ENCODE measurements at regions not wholly inside any gene's neighbourhood (a gene's known extent, or its start where the extent isn't known, plus 50 kb on each side); places are given as distances from the start of the nearest gene placed in this dataset.

GRCh38 chr1:219010720-219011119 is 163.0 kb upstream of the LYPLAL1 start:
- no peaks in the 10 kb centered on the region for H3K4me1 ChIP-seq
- peaks cover 7% of the 10 kb centered on the region for H3K9me3 ChIP-seq
- ATAC-seq (no peak), DNase-seq (no peak)
- H3K27ac ChIP-seq = no peak overlapping the region
- H3K27me3 ChIP-seq (ENCODE audit: low read depth) = no peaks in the 10 kb centered on the region
- no peaks in the 10 kb centered on the region for H3K36me3 ChIP-seq
- TF ChIP-seq CTCF (IDR thresholded peaks at IDR 0.05) = no peak
- no peak overlapping the region for H3K4me3 ChIP-seq
- intact Hi-C loops (cut with DNase I) = no loop called here

- no peak for ATAC-seq
Observed at GRCh38 chr1:219020386-219020785, 153.3 kb upstream of the LYPLAL1 start.

GRCh38 chr1:219020846-219021245 is 152.8 kb upstream of the LYPLAL1 start:
- DNase-seq (no peak), ATAC-seq (no peak)
- intact Hi-C loops (cut with DNase I) = no loop called here
- no peaks in the 10 kb centered on the region for H3K4me1 ChIP-seq
- no peaks in the 10 kb centered on the region for H3K9me3 ChIP-seq
- H3K27me3 ChIP-seq (ENCODE audit: low read depth) = no peaks in the 10 kb centered on the region
- H3K4me3 ChIP-seq = no peak overlapping the region
- TF ChIP-seq CTCF (IDR thresholded peaks at IDR 0.05) = no peak
- H3K36me3 ChIP-seq = no peaks in the 10 kb centered on the region
- H3K27ac ChIP-seq = no peak overlapping the region

More at GRCh38 chr1:219020386-219020785, 153.3 kb upstream of the LYPLAL1 start:
- intact Hi-C loops (cut with DNase I) = no loop called here
- Histone ChIP-seq H3K4me1 (no peaks in the 10 kb centered on the region), H3K27me3 (ENCODE audit: low read depth) (no peaks in the 10 kb centered on the region), H3K36me3 (no peaks in the 10 kb centered on the region), H3K9me3 (no peaks in the 10 kb centered on the region), H3K27ac (no peak overlapping the region), H3K4me3 (no peak overlapping the region)
- TF ChIP-seq CTCF (IDR thresholded peaks at IDR 0.05) = no peak
- no peak for DNase-seq

GRCh38 chr1:219027146-219027673 is 146.5 kb upstream of the LYPLAL1 start:
- no peaks in the 10 kb centered on the region for H3K36me3 ChIP-seq
- no peaks in the 10 kb centered on the region for H3K9me3 ChIP-seq
- intact Hi-C loops (cut with DNase I) = no loop called here
- H3K27ac ChIP-seq = no peak overlapping the region
- no peaks in the 10 kb centered on the region for H3K27me3 ChIP-seq (ENCODE audit: low read depth)
- ATAC-seq (no peak), DNase-seq (no peak)
- no peak overlapping the region for H3K4me3 ChIP-seq
- no peak for TF ChIP-seq CTCF (IDR thresholded peaks at IDR 0.05)
- no peaks in the 10 kb centered on the region for H3K4me1 ChIP-seq

GRCh38 chr1:219031809-219032208 is 141.9 kb upstream of the LYPLAL1 start:
- Histone ChIP-seq H3K4me3 (no peak overlapping the region), H3K27ac (no peak overlapping the region), H3K27me3 (ENCODE audit: low read depth) (no peaks in the 10 kb centered on the region), H3K9me3 (no peaks in the 10 kb centered on the region), H3K36me3 (no peaks in the 10 kb centered on the region), H3K4me1 (no peaks in the 10 kb centered on the region)
- DNase-seq (no peak), ATAC-seq (no peak)
- intact Hi-C loops (cut with DNase I) = no loop called here
- TF ChIP-seq CTCF (IDR thresholded peaks at IDR 0.05) = no peak

GRCh38 chr1:219038398-219038797 is 135.3 kb upstream of the LYPLAL1 start:
- Histone ChIP-seq H3K36me3 (no peaks in the 10 kb centered on the region), H3K4me1 (no peaks in the 10 kb centered on the region), H3K27ac (no peak overlapping the region), H3K9me3 (no peaks in the 10 kb centered on the region), H3K27me3 (ENCODE audit: low read depth) (no peaks in the 10 kb centered on the region), H3K4me3 (no peak overlapping the region)
- DNase-seq (no peak), ATAC-seq (no peak)
- intact Hi-C loops (cut with DNase I) = no loop called here
- TF ChIP-seq CTCF (IDR thresholded peaks at IDR 0.05) = no peak

All from lower lobe of right lung (tissue), 2 donors.